OCI-LY7 (cell line): ENCODE measurements at regions not wholly inside any gene's neighbourhood (a gene's known extent, or its start where the extent isn't known, plus 50 kb on each side); places are given as distances from the start of the nearest gene placed in this dataset.

ENCODE experiments used
- BruUV-seq: library from RNA; stranded (reverse); fragments of 400-500 nt; replicated peaks from 2 replicates; lab custom pipeline; 2021; lab: Mats Ljungman, UMichigan
- CTCF ChIA-PET: fragments of 300-600 bp; sonication (Branson Sonifier 250); formaldehyde crosslinking; loops from one replicate; lab custom pipeline; 2022; ENCODE audit warnings: antibody characterized with exemption; ENCODE audit not compliant: unreplicated experiment; lab: Charles Lee
- POLR2A ChIA-PET: fragments of 300-600 bp; sonication (Branson Sonifier 250); formaldehyde crosslinking; loops from one replicate; lab custom pipeline; 2022; ENCODE audit warnings: antibody characterized with exemption; lab: Charles Lee
- DNase-seq: peaks from one replicate; pipeline ENCODE4 v3.0.0-alpha.2; 2015; ENCODE audit warnings: low spot score
- H2AFZ ChIP-seq: fragments of 200-600 bp; sonication (generic), shearing (Covaris generic); 2 replicates; pipeline ENCODE4 v1.6.1; 2014; ENCODE audit warnings: mild to moderate bottlenecking, antibody characterized with exemption, low read length, moderate library complexity
- H3K27ac ChIP-seq: fragments of 200-600 bp; sonication (generic); 2 replicates; pipeline ENCODE4 v1.5.1; 2014; ENCODE audit warnings: mixed run types, low read depth, mild to moderate bottlenecking, moderate library complexity, low read length, inconsistent platforms; ENCODE audit not compliant: poor library complexity, severe bottlenecking
- H3K36me3 ChIP-seq: fragments of 200-600 bp; sonication (generic); 2 replicates; pipeline ENCODE4 v1.6.1; 2014; ENCODE audit warnings: mild to moderate bottlenecking, antibody characterized with exemption, low read length, moderate library complexity, mixed read lengths; ENCODE audit not compliant: insufficient read depth
- H3K4me1 ChIP-seq: fragments of 200-600 bp; sonication (generic); 2 replicates; pipeline ENCODE4 v1.5.1; 2014; ENCODE audit warnings: mild to moderate bottlenecking, low read length; ENCODE audit not compliant: insufficient read depth, poor library complexity, severe bottlenecking
- H3K4me2 ChIP-seq: fragments of 200-600 bp; sonication (generic); 2 replicates; pipeline ENCODE4 v1.6.1; 2014; ENCODE audit warnings: mild to moderate bottlenecking, low read length
- H3K4me3 ChIP-seq: fragments of 200-600 bp; sonication (generic); 2 replicates; pipeline ENCODE4 v1.5.1; 2014; ENCODE audit warnings: mild to moderate bottlenecking, low read depth, low read length; ENCODE audit not compliant: poor library complexity, severe bottlenecking
- H3K79me2 ChIP-seq: fragments of 200-600 bp; sonication (generic); 2 replicates; pipeline ENCODE4 v1.6.1; 2016; ENCODE audit warnings: low read depth, mild to moderate bottlenecking, low read length, moderate library complexity, mixed read lengths; ENCODE audit not compliant: insufficient read depth
- H3K9me2 ChIP-seq: fragments of 200-600 bp; sonication (generic); 2 replicates; pipeline ENCODE4 v1.6.1; 2016; ENCODE audit warnings: mild to moderate bottlenecking, low read length, mixed read lengths; ENCODE audit not compliant: insufficient read depth
- H3K9me3 ChIP-seq: fragments of 200-600 bp; sonication (generic); 2 replicates; pipeline ENCODE4 v1.6.1; 2014; ENCODE audit warnings: mild to moderate bottlenecking, mixed run types, low read length, mixed read lengths
- H4K20me1 ChIP-seq: fragments of 200-600 bp; sonication (generic); 2 replicates; pipeline ENCODE4 v1.6.1; 2014; ENCODE audit warnings: mild to moderate bottlenecking, antibody characterized with exemption, low read length, moderate library complexity, mixed read lengths; ENCODE audit not compliant: insufficient read depth
- EZH2phosphoT487 ChIP-seq: fragments of 200-600 bp; sonication (generic); IDR thresholded peaks from 2 replicates; pipeline ENCODE4 v1.6.1; 2018; ENCODE audit warnings: low read depth, borderline replicate concordance, mild to moderate bottlenecking, mixed run types, antibody characterized with exemption, low read length, moderate library complexity, mixed read lengths
- intact Hi-C: fragments of 100-400 bp; cut with micrococcal nuclease; formaldehyde crosslinking; loops from one replicate; pipeline ENCODE4 v1.10.0; 2022; ENCODE audit not compliant: unreplicated experiment
- TF ChIP-seq, protein P1 (sequence below): fragments of 200-600 bp; sonication (generic); conservative IDR thresholded peaks from 2 replicates; pipeline ENCODE4 v1.5.1; 2014; ENCODE audit warnings: mild to moderate bottlenecking, antibody characterized with exemption, low read length, moderate library complexity, mixed read lengths

DNA sequence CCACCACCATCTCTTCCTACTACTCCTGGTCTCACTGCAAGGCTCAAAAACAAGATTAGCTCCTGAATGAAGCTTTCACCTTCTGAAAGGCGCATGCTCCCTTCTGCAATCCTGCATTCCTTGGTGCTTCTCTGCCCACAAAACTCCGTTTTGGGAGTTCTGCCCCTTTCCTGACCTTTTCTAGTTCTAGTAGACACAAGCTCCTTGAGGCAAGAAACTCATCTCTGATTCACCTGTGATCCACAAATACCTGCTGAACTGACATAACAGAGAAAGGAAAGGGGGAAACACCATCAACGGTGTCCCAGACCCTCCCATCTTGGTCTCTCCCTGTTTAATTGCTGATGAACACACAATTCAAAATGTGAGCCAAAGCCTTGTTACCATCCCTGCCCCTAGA lies 64.0 kb upstream of the EGR2 start:
- Histone ChIP-seq H4K20me1 (no peaks in the 10 kb centered on the region), H3K9me2 (no peaks in the 10 kb centered on the region), H2AFZ (no peak overlapping the region), H3K36me3 (no peaks in the 10 kb centered on the region), H3K4me3 (no peak overlapping the region), H3K79me2 (no peaks in the 10 kb centered on the region), H3K9me3 (no peaks in the 10 kb centered on the region), H3K4me2 (no peak overlapping the region), H3K4me1 (no peaks in the 10 kb centered on the region), H3K27ac (no peak overlapping the region)
- TF ChIP-seq EZH2phosphoT487, result no peak
- POLR2A ChIA-PET, result no interaction called here
- CTCF ChIA-PET, result no interaction called here
- intact Hi-C loops, result no loop called here
- BruUV-seq, result no TSS peak
- DNase-seq, result no peak

DNA sequence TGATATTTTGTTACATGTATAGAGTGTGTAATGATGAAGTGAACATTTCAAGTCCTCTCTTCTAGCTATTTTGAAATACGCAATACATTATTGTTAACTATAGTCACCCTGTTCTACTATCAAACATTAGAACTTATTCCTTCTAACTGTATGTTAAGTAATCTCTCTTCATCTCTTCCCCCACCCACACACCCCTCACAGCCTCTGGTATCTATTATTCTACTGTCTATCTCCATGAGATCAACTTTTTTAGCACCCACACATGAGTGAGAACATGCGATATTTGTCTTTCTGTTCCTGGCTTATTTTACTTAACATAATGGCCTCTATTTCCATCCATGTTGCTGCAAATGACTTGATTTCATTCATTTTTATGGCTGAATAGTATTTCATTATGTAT lies 57.7 kb upstream of the EGR2 start:
- H3K27ac ChIP-seq, result no peak overlapping the region
- no peak overlapping the region for H2AFZ ChIP-seq
- H3K9me2 ChIP-seq, result no peaks in the 10 kb centered on the region
- POLR2A ChIA-PET, result interaction anchor here (0.5 kb wide), 1 partner anchor 11 kb away, joined by 3 read pairs; no protein-coding TSS in a partner anchor
- H3K9me3 ChIP-seq, result no peaks in the 10 kb centered on the region
- H3K79me2 ChIP-seq, result no peaks in the 10 kb centered on the region
- H3K4me3 ChIP-seq, result no peak overlapping the region
- H3K4me1 ChIP-seq, result no peaks in the 10 kb centered on the region
- no peaks in the 10 kb centered on the region for H3K36me3 ChIP-seq
- no peak for DNase-seq
- CTCF ChIA-PET, result no interaction called here
- no peak for TF ChIP-seq EZH2phosphoT487
- TF ChIP-seq, protein P1, sequence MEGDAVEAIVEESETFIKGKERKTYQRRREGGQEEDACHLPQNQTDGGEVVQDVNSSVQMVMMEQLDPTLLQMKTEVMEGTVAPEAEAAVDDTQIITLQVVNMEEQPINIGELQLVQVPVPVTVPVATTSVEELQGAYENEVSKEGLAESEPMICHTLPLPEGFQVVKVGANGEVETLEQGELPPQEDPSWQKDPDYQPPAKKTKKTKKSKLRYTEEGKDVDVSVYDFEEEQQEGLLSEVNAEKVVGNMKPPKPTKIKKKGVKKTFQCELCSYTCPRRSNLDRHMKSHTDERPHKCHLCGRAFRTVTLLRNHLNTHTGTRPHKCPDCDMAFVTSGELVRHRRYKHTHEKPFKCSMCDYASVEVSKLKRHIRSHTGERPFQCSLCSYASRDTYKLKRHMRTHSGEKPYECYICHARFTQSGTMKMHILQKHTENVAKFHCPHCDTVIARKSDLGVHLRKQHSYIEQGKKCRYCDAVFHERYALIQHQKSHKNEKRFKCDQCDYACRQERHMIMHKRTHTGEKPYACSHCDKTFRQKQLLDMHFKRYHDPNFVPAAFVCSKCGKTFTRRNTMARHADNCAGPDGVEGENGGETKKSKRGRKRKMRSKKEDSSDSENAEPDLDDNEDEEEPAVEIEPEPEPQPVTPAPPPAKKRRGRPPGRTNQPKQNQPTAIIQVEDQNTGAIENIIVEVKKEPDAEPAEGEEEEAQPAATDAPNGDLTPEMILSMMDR, result no peak
- no TSS peak for BruUV-seq
- intact Hi-C loops, result no loop called here
- H4K20me1 ChIP-seq, result no peaks in the 10 kb centered on the region
- no peak overlapping the region for H3K4me2 ChIP-seq

DNA sequence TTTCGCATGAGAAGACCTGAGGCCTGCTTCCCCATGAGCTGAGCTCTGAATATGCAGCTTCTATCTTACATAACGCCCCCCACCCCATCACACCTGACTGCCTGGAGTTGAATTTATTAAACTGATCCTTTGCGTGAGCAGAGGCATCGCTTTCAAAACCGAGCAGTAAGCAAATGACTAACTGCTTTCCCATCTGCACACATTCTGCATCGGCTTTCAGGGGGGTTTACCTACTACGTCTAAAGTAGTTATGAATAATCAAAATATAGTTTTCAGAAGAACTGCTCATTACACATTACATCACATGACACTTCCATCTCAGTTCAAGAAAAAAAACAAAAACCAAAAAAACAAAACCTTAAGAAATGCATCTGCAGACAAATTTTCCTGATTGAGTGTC lies 54.7 kb upstream of the EGR2 start:
- CTCF ChIA-PET, result no interaction called here
- H3K4me2 ChIP-seq, result no peak overlapping the region

More for the DNA sequence above, 54.7 kb upstream of the EGR2 start:
- POLR2A ChIA-PET, result interaction anchor here (0.6 to 1.5 kb wide), 2 partner anchors 11 to 654 kb away, joined by 3 read pairs; no protein-coding TSS in a partner anchor
- no TSS peak for BruUV-seq
- Histone ChIP-seq H3K79me2 (no peaks in the 10 kb centered on the region), H3K27ac (no peak overlapping the region), H3K4me3 (no peak overlapping the region), H3K9me3 (no peaks in the 10 kb centered on the region), H2AFZ (no peak overlapping the region), H4K20me1 (no peaks in the 10 kb centered on the region), H3K4me1 (no peaks in the 10 kb centered on the region), H3K9me2 (no peaks in the 10 kb centered on the region), H3K36me3 (no peaks in the 10 kb centered on the region)
- DNase-seq, result no peak
- TF ChIP-seq EZH2phosphoT487, result no peak
- TF ChIP-seq, protein P1, result no peak
- intact Hi-C loops, result no loop called here
